DMS114 treated with DMSO at 0.1 percent for 48 hours (cell line): ENCODE measurements at regions not wholly inside any gene's neighbourhood (a gene's known extent, or its start where the extent isn't known, plus 50 kb on each side); places are given as distances from the start of the nearest gene placed in this dataset.

Experiments
- DNase-seq: peaks from one replicate; lab custom pipeline; 2025; ENCODE audit not compliant: unreplicated experiment; lab: John Stamatoyannopoulos, UW

DNA sequence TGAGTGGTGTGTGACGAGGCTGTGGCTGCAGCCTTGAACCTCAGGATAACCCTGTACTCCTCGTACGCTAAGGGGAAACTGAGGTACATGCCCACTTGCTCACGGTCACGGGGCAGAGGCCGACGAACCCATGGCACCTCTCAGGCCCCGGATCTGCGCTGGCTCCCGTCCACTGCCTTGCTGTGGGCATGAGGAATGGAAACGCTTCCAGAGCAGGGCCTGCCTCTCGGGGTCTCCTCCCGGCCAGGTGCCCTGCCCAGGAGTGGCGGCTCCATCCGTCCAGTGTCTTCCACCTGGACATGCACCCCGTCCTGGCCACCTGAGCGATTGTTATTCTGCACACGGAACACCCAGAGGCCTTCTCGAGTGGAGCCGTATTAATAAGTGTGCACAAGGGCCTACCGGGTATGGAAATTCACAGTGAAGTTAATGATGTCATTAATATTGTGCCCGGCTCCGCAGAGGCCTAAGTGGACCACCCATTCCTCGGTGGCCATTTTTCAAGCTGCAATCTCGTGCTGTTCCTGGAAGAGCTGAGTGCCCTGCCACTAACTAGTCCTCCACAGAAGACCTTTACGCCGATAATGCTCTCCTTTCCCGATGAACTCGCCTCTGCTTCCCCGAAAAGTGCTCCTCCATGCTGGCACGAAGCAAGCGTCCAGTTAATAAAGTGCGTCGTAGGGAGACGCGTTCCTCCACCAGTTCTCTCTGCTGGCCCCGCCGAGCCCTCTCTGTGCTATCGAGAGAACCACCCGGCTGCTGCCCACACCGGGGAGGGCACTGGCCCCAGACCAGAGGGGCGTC, 927.9 kb downstream of the BRD1 start:
- no peak for DNase-seq

DNA sequence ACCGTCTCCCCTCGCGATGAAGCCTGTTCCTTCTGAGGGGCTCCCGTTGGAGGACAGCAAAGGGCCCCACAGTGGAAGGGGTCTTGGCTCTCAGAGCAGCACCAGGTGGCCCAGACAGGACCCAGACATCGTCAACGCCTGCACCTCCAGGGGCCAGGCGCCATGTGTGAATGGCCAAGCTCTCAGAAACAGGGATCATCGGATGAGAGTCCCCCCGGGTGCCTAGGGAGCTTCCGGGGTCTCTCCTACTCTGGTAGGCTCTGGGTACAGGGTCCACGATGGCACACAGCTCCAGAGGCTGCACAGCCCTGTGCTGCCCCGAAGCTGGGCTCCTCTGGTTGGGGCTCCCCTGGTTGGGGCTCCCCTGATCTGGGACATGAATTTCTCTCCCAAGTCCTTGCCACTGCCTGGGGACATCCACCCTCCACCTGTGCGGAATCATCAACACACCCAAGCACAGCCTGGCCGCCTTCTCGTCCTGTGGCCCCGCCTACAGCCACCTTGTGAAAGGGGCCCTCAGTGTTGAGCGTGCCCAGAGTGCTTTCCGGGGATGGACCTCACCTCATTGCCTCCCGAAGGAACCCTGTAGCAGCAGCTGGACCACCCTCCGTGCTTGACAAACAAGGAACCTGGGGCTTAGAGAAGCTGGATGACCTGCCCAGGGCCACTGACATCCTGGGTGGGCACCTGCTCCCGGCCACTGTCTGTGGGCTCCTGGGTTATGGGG, 929.0 kb downstream of the BRD1 start:
- DNase-seq, result no peak

DNA sequence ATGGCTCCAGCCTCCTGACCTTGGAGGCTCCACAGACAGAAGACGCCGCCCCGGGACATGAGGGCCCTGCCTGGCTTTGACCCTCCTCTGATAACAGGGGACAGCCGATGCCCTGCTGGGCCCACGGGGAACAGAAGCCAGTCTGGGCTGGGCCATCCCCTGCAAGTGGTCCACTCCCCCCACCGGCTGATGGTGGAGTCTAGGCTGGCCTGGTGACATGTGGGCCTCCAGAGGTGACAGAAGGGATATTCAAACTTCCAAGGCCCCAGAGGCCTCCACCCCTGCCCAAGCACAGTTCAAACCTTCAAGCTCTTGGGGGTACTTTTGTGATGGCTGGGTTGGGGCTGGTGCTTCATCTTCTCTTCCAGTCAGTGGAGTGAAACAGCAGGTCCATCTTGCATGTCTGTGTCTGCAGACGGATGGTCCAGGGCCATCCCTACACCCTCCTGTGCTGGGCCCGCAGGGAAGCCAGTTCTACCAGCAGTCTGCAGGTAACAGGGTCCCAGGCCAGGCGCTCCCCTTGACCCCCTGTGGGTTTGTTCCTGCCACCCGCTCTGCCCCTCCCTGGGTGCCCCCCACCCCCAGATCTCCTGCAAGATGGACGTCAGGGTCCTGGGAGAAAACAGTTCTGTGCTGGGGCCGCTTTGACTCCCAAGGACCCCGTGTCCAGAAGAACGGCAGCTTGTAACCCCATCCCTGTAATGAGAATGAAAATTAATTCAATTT, 929.9 kb downstream of the BRD1 start:
- DNase-seq, result no peak

DNA sequence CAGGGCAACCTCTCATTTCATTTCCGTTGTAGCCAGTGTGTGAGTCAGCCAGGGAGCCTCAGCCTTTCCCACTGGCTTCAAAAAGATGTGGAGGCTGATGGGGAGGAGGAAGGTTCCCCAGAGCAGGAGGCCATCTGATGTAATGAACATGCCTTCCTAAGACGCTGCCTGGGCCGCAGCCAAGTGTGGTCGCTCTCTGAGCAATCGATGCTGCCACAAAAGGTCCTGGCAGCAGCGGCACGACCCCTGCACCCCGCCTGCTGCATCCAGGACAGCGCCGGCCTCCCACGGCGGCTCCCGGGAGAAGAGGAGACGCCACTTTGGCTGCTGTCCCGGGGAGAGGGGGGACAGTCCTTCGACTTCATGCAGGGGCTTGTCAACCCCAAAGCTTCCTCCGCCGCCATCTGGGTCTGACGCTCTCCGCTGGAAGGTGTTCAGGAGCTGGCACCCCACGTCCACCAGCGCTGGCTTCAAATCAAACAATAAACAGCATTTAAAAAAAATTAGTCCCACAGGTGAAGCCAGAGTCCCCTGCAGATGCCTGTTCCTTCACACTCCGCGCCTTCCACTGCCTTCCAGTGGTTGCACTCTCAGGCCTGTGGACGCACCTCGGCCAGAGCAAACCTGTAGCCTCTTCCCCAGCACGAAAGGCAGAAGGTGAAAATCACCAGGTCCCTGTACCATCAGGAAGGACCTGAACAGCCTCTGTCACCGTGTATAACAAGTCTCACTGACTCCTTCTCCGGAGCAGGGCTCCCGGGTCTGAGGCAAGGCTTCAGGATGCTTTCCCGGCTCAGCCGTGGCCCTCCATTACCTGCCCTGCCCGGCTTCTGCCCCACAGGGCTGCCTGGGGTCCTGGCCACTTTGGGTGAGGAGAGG, 930.7 kb downstream of the BRD1 start:
- DNase-seq, result no peak

DNA sequence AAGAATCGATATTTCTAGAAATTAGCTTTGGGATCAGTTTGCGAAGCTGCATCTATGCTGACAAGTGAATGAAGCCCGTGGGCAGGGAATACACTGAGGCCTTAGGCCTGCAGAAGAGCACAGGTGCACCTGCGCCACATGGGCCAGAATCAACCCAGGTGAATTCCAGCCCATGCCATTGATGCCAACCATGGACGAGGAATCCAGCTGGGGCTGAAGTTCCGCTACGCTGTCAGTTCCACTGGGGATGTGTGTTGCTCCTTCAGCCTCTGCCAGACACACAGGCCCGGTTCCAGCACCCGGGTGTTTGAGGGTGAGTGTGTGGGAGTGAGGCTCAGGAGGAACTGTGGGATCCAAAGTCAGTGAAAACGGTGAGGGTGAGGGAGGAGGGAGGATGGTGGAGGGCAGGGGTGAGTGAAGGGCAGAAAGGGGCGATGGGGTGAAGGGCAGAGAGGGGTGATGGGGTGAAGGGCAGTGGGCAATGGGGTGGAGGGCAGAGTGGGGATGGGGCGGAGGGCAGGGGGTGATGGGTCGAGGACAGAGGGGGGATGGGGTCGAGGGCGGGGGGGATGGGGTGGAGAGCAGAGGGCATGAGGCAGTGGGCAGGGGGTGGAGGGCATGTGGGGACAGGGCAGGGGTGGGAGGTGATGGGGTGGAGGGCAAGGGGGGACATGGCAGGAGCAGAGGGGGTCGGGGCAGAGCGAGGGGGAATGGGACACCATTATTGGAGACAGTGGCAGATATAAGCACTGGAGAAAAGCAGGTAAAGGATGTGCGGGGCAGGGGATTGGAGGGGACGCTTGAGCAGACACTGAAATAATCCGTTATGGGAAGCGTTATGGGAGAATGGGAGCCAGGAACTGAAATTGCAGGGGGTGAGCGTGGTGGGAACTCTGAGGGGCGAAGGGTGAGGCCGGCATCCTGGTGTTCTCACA, 931.6 kb downstream of the BRD1 start:
- DNase-seq, result no peak

DNA sequence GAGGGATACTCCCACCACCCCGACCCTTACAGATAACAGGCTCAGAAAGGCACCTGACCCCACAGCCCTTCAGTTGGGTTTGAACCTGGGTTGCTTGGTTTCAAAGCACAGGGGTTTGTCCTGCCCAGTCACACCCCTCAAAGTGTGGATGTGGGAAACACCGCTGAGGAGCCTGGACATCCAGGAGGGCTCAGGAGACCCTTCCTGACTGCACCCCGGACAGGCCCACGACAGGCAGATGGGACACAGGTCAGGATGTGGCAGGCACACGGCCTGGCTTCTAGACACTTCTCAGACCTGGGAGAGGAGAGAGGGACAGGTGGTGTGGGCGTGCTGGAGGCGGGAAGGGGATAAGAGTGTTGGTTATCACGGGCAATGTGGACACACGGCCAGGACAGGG, 932.3 kb downstream of the BRD1 start:
- no peak for DNase-seq

DNA sequence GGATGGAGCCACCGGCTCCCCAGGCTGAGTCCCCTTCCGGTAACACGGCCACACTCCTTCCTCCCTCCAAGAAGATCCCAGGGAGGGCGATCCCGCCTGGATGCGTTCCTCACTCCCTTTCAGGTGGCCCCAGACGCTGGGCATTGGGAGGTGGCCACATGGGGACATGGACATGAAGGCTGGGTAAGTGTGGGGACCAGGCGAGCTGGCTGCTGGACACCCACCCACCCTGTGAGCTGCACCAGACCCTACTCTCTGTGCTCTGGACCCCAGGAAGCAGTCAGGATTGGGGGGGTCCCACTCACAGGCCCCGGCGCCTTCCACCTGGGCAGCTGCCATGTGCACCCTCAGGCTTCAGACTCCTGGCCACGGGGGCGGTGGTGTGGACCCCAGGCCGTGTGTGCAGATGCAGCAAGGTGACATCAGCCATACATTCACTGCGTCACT, 932.8 kb downstream of the BRD1 start:
- no peak for DNase-seq

DNA sequence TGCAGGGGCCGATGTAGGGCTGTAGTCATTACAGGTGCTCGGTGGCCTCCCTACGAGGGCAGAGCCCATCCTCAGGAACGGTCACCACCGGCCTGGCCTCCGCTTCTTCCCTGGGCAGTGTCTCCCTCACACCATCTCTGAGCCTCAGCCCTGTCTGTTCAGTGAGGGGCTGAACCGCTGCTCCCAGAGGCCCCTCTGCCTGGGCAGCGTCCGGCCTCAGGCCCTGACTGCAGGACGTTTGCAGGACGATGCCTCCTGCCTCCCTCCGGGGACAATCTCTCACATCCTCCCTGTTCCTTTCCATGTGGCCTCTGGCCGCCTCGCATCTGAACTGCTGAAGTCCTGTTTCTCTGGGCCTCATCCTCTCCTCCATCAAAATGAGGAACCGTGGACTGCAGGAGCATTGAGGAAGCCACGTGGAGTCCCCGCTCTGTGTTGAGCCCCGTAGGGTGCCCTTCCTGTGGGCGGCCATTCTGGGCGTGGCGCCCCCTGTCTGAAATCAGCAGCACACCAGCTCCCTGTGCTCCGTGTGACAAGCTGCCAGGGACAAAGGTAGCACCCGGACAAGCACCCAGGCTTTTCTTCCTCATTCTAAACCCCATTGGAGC, 933.5 kb downstream of the BRD1 start:
- no peak for DNase-seq

DNA sequence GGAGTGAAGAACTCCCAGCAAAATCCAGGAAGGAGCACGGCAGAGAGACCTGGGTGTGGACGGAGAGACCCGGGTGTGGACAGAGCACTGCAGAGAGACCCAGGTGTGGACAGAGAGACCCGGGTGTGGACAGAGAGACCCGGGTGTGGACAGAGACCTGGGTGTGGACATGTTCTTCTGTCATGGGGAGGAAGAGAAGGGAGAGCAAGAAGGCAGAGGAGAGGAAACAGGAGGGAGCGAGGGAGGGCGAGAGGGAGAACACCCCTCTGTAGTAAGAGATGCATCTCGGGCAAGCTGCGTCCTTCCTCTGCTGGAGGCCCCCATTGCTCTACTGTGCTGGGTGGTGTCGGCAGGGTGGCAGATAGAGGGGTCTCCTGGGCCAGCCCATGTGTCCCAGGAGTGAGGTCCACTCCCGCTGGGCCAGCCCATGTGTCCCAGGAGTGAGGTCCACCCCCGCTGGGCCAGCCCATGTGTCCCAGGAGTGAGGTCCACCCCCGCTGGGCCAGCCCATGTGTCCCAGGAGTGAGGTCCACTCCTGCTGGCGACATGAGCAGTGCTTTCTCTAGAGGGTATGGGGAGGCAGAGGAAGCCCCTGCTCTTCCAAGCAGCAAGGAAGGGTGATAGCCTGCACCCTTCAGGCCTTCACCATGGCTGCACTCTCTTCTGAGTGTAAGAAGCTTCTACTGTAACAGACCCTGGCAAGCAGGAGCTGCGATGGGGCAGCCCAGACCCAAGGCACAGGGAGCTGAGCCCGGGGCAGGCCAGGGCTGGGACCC, 934.2 kb downstream of the BRD1 start:
- no peak for DNase-seq

DNA sequence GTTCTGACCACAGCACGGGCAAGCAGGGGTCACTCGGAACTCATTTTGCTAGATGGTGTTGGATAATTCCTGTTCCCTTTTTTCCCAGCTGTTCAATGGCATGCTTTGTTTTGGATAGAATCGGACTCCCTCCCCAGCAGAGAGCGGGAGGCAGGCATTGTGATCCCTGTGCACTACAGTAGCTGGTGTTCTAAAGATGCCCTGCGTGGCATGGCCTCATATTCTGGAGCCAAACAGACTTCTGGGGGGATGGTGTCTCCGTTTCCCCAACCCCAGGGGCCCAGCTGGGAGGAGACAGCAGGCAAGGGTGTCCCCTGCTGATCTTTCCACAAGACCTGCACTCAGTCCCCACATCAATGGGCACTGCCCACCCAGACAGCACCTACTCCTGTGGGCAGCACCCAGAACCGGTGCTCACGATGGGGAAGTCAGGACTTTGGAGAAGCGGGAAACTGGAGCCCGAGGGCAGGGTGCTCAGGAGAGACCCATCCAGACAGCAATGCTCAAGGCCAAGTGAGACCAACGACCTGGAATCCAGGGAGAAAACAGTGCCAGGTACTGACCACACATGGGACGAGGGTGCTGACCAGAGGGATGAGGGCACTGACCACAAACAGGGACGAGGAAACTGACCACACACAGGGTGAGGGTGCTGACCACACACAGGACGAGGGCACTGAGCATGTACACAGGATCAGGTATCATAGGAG, 934.9 kb downstream of the BRD1 start:
- no peak for DNase-seq

DNA sequence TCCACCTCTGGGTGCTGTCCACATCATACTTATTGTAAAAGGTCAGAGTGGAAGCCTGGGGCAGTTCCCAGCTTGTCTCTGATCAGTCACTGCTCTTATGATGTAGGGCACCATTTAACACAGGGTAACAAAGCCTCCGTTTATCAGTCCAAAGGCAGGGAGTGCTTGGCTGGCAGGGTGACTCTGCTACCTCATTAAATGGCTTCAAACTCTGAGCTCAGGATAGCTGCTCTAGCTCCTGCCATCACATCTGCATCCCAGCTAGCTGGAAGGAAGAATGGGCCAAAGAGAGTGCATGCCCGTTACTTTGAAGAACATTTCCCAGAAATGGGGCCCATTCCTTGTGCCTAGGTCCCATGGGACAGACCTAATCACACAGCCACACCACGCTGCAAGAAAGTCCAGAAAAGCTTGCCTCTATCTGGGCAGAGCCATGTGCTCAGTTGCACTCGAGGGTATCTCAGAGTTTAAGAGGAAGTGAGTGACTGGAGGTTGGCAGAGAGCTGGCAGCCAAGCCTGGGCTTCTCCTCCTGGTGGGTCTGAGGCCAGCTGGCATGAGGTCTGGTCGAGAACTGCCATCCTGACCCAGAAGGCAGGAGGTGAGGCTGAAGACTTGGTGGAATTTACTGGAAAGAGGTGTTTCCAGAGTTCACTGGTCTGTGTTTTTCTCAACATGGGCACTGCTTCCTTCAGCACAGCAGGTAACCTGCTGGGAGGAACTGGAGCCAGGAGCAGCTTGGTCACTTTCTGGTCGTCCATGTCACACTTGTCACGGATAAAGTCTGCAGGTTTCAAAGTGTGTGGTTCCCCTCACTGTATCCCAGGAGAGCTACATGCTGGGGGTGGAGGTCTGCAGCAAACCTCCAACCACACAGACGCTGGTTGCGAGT, 935.7 kb downstream of the BRD1 start:
- no peak for DNase-seq

DNA sequence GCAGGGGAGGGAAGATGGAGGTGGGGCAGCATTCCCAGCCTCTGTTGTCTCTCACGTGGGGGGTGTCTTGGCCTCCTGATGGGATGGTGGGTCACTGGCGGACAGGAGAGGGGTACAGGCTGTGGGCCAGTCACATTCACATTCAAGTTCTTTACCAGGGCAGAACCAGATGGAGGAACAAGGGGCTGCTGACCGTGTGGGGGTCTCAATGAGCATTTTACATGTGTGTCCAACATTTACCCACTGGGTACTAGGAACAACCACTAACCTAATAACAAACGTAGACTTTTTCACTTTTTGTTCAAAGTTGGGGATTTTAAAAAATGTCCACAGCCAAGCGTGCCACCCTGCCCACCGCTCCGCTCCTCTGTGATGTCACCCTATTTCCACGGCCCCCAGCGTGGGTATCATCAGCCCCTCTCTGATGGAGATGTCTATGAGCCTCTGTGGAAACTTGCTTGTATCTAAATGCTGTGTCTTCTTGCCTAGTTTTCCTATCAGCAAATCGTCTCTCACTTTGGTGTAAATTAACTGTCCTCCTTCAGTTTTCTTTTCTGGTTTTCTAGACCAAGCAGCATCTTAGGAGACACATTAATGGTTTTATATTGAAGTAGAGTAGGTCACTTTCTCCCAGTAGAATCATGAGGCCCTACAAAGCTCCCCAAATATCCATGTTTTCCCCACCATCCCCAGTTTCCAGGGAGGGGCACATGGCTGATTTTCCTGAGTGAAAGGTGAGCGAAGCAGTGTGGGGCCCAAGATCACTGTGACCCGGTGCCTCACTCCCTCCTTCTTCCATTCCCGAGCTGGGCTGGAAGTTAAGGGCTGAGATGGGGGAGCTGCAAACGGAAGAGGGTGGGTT, 936.7 kb downstream of the BRD1 start:
- no peak for DNase-seq

DNA sequence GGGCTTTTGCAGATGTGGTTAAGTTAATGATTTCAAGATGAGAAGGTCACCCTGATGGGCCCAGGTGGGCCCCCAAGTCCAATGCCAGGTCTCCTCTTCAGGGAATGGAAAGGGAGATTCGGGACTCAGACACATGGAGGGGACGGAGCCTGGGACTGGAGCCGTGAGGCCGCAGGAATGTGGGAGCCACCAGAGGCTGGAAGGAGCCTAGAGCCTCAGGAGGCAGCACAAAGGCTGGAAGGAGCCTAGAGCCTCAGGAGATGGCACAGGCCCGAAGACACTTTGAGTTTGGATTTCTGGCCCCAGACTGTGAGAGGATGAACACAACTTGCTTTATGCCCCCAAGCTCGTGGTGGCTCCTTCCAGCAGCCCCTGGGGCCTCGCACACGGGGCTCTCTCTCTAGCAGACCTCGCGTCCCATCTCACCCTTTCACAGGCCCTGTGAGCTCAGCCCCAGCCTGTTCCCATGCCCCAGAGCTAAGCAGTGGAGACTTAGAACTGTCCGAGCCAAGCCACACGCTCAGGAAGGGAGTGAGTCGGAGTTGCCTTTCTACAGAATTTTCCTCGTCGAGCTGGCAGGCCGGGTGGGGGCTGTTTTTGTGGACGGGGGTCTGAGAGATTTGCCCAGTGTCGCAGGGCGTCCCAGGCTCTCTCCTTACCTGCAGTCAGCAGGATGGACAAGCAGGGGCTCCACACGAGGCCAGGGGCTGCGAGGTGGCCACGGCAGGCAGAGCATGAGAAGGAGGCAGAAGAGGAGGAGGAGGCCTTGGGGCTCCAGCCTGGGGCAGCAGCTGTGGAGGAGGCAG, 937.6 kb downstream of the BRD1 start:
- no peak for DNase-seq

DNA sequence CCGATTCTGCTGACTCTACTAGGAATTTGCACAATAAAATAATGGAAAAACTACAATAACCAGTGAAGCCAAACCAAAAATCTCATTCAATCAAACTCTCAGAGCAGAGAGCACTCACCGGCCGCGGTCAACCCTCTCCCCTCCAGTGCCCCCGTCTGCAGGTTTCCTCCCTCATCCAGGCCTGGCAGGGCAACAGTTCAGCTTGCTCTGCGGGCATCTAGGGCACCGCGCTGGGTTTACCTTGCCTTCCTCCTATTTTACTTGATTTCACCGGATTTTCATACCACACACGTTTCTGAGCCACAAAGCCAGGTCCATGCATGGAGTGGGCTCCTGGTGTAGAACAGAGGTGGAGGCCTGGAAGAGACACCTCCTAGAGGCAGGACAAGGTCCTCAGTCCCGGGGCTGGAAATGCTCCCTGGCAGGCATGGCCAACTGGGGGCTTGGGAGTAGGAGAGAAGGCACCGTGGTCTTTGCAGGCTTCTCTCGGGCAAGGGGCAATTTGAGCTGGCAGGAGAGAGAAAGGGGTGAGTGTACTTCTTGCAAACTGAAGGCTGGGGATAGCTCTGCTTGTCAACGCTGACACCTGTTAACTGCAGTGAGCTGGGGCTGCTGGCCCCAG, 938.4 kb downstream of the BRD1 start:
- DNase-seq, result no peak
